Liver (tissue), 8 donors: ENCODE measurements at regions not wholly inside any gene's neighbourhood (a gene's known extent, or its start where the extent isn't known, plus 50 kb on each side); places are given as distances from the start of the nearest gene placed in this dataset.

Experiments
- DNase-seq: peaks from one replicate; pipeline ENCODE4 v3.0.0-alpha.2; 2017; ENCODE audit warnings: low spot score
- H3K27ac ChIP-seq, 2 donors: one replicate each; pipeline ENCODE4 v1.7.0; 2013; ENCODE audit warnings: inconsistent platforms in 2 of 2, low read length in 2 of 2, control low read depth in 1 of 2, low read depth in 1 of 2, mild to moderate bottlenecking in 1 of 2
- H3K27me3 ChIP-seq, 4 donors: one replicate each; pipeline versions ENCODE4 v1.6.1 to v1.7.0; 2013; ENCODE audit warnings: low read length in 3 of 4, inconsistent platforms in 1 of 4, mild to moderate bottlenecking in 1 of 4, moderate library complexity in 1 of 4; ENCODE audit not compliant: control insufficient read depth in 4 of 4, insufficient read depth in 4 of 4
- H3K36me3 ChIP-seq, 4 donors: one replicate each; pipeline versions ENCODE4 v1.6.1 to v1.7.0; 2013; ENCODE audit warnings: low read length in 3 of 4, mild to moderate bottlenecking in 3 of 4, low read depth in 1 of 4, moderate library complexity in 1 of 4; ENCODE audit not compliant: control insufficient read depth in 4 of 4, insufficient read depth in 3 of 4
- H3K4me1 ChIP-seq, 4 donors: one replicate each; pipeline versions ENCODE4 v1.6.1 to v1.7.0; 2013; ENCODE audit warnings: low read length in 3 of 4, mild to moderate bottlenecking in 3 of 4, moderate library complexity in 1 of 4; ENCODE audit not compliant: control insufficient read depth in 4 of 4, insufficient read depth in 4 of 4
- H3K4me3 ChIP-seq, 3 donors: one replicate each; pipeline versions ENCODE4 v1.6.1 to v1.7.0; 2013; ENCODE audit warnings: low read length in 3 of 3, control low read depth in 1 of 3, low read depth in 1 of 3, mild to moderate bottlenecking in 1 of 3
- H3K9ac ChIP-seq, 2 donors: one replicate each; pipeline ENCODE4 v1.7.0; 2013; ENCODE audit warnings: low read length in 2 of 2, mild to moderate bottlenecking in 2 of 2, moderate library complexity in 2 of 2, control low read depth in 1 of 2, low read depth in 1 of 2
- H3K9me3 ChIP-seq, 4 donors: one replicate each; pipeline versions ENCODE4 v1.6.1 to v1.7.0; 2013; ENCODE audit warnings: low read length in 3 of 4; ENCODE audit not compliant: control insufficient read depth in 4 of 4
- ATF3 ChIP-seq: IDR thresholded peaks from 2 replicates; pipeline ENCODE4 v1.6.1; 2016; ENCODE audit warnings: antibody characterized with exemption
- CTCF ChIP-seq: fragments of 150-350 bp; IDR thresholded peaks from 2 replicates; pipeline ENCODE4 v1.5.1; 2017; ENCODE audit warnings: improper control_type of control experiment, low read depth, low read length; ENCODE audit not compliant: missing input control
- EGR1 ChIP-seq, 2 donors: IDR thresholded peaks; 2 replicates each; pipeline ENCODE4 v1.6.1; 2016 to 2018; ENCODE audit warnings: antibody characterized with exemption in 2 of 2, low read depth in 2 of 2
- FOXA1 ChIP-seq: IDR thresholded peaks from 2 replicates; pipeline ENCODE4 v1.6.1; 2016; ENCODE audit warnings: antibody characterized with exemption
- FOXA2 ChIP-seq: IDR thresholded peaks from 2 replicates; pipeline ENCODE4 v1.6.1; 2016; ENCODE audit warnings: antibody characterized with exemption
- GABPA ChIP-seq, 2 donors: IDR thresholded peaks in 1 of 2; conservative IDR thresholded peaks in 1 of 2; 2 replicates each; pipeline ENCODE4 v1.6.1; 2016; ENCODE audit warnings: antibody characterized with exemption in 2 of 2, mild to moderate bottlenecking in 1 of 2, moderate library complexity in 1 of 2
- HNF4A ChIP-seq, 2 donors: conservative IDR thresholded peaks; 2 replicates each; pipeline ENCODE4 v1.6.1; 2016; ENCODE audit warnings: antibody characterized with exemption in 2 of 2, mild to moderate bottlenecking in 2 of 2
- HNF4G ChIP-seq: IDR thresholded peaks from 2 replicates; pipeline ENCODE4 v1.6.1; 2016; ENCODE audit warnings: antibody characterized with exemption
- NR2F2 ChIP-seq: IDR thresholded peaks from 2 replicates; pipeline ENCODE4 v1.6.1; 2016; ENCODE audit warnings: antibody characterized with exemption
- RAD21 ChIP-seq, 2 donors: IDR thresholded peaks; 2 replicates each; pipeline ENCODE4 v1.6.1; 2016; ENCODE audit warnings: antibody characterized with exemption in 2 of 2, mild to moderate bottlenecking in 2 of 2
- RXRA ChIP-seq, 2 donors: IDR thresholded peaks; 2 replicates each; pipeline ENCODE4 v1.6.1; 2017 to 2018; ENCODE audit warnings: antibody characterized with exemption in 2 of 2, mild to moderate bottlenecking in 1 of 2
- SP1 ChIP-seq: IDR thresholded peaks from 2 replicates; pipeline ENCODE4 v1.6.1; 2018; ENCODE audit warnings: antibody characterized with exemption, mild to moderate bottlenecking
- TAF1 ChIP-seq: conservative IDR thresholded peaks from 2 replicates; pipeline ENCODE4 v1.6.1; 2016; ENCODE audit warnings: antibody characterized with exemption, mild to moderate bottlenecking
- WGBS: extraction: QIAGEN DNeasy Blood & Tissue Kit; methylation state at CpG from one replicate; pipeline ENCODE4 v1.1.7; 2013; 5-methylcytosine and 5-hydroxymethylcytosine counted together
- TF ChIP-seq, protein P1 (sequence below): IDR thresholded peaks from 2 replicates; pipeline ENCODE4 v1.6.1; 2016; ENCODE audit warnings: antibody characterized with exemption
- TF ChIP-seq, protein P2 (sequence below): IDR thresholded peaks from 2 replicates; pipeline ENCODE4 v1.6.1; 2016; ENCODE audit warnings: antibody characterized with exemption, mild to moderate bottlenecking
- donor health status: healthy.
- donor health status: healthy.
- donor health status: healthy.
- donor health status: healthy.
- donor health status: healthy.

- TF ChIP-seq RXRA (IDR thresholded peaks at IDR 0.05) (no peak), FOXA2 (no peak), SP1 (no peak)
Measured at GRCh38 chr7:19377611-19378344, 232.6 kb upstream of the FERD3L start (continued).

- Histone ChIP-seq H3K27me3 (no peaks in the 10 kb centered on the region), H3K4me1 (no peaks in the 10 kb centered on the region), H3K9ac (no peak overlapping the region), H3K4me3 (no peak overlapping the region), H3K27ac (no peak overlapping the region), H3K36me3 (no peaks in the 10 kb centered on the region), H3K9me3 (no peaks in the 10 kb centered on the region)
- no peak for DNase-seq
- TF ChIP-seq GABPA (IDR thresholded peaks at IDR 0.05 in 1 of 2, conservative IDR thresholded peaks at IDR 0.05 in 1 of 2) (no peak), HNF4G (no peak), ATF3 (no peak), SP1 (no peak), CTCF (no peak), RXRA (IDR thresholded peaks at IDR 0.05) (no peak), HNF4A (conservative IDR thresholded peaks at IDR 0.05) (no peak), NR2F2 (no peak), TAF1 (no peak), RAD21 (IDR thresholded peaks at IDR 0.05) (no peak), EGR1 (IDR thresholded peaks at IDR 0.05; ENCODE audit: low read depth in 2 of 2) (no peak), FOXA1 (no peak)
- TF ChIP-seq, protein P1, sequence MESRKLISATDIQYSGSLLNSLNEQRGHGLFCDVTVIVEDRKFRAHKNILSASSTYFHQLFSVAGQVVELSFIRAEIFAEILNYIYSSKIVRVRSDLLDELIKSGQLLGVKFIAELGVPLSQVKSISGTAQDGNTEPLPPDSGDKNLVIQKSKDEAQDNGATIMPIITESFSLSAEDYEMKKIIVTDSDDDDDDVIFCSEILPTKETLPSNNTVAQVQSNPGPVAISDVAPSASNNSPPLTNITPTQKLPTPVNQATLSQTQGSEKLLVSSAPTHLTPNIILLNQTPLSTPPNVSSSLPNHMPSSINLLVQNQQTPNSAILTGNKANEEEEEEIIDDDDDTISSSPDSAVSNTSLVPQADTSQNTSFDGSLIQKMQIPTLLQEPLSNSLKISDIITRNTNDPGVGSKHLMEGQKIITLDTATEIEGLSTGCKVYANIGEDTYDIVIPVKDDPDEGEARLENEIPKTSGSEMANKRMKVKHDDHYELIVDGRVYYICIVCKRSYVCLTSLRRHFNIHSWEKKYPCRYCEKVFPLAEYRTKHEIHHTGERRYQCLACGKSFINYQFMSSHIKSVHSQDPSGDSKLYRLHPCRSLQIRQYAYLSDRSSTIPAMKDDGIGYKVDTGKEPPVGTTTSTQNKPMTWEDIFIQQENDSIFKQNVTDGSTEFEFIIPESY = no peak
- TF ChIP-seq, protein P2, sequence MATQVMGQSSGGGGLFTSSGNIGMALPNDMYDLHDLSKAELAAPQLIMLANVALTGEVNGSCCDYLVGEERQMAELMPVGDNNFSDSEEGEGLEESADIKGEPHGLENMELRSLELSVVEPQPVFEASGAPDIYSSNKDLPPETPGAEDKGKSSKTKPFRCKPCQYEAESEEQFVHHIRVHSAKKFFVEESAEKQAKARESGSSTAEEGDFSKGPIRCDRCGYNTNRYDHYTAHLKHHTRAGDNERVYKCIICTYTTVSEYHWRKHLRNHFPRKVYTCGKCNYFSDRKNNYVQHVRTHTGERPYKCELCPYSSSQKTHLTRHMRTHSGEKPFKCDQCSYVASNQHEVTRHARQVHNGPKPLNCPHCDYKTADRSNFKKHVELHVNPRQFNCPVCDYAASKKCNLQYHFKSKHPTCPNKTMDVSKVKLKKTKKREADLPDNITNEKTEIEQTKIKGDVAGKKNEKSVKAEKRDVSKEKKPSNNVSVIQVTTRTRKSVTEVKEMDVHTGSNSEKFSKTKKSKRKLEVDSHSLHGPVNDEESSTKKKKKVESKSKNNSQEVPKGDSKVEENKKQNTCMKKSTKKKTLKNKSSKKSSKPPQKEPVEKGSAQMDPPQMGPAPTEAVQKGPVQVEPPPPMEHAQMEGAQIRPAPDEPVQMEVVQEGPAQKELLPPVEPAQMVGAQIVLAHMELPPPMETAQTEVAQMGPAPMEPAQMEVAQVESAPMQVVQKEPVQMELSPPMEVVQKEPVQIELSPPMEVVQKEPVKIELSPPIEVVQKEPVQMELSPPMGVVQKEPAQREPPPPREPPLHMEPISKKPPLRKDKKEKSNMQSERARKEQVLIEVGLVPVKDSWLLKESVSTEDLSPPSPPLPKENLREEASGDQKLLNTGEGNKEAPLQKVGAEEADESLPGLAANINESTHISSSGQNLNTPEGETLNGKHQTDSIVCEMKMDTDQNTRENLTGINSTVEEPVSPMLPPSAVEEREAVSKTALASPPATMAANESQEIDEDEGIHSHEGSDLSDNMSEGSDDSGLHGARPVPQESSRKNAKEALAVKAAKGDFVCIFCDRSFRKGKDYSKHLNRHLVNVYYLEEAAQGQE = no peak
- 28% methylated on average over 3 of the region's 3 CpGs for WGBS
Measured at GRCh38 chr7:19376538-19376937, 231.3 kb upstream of the FERD3L start.
